GM12864 (cell line): ENCODE measurements at regions not wholly inside any gene's neighbourhood (a gene's known extent, or its start where the extent isn't known, plus 50 kb on each side); places are given as distances from the start of the nearest gene placed in this dataset.

Experiments
- DNase-seq: peaks from one replicate; pipeline ENCODE4 v3.0.0-alpha.2; 2011; ENCODE audit warnings: low read depth
- H3K4me3 ChIP-seq: 2 replicates; pipeline ENCODE4 v1.5.1; 2011; ENCODE audit warnings: mild to moderate bottlenecking, low read depth, low read length, control low read depth
- CTCF ChIP-seq: IDR thresholded peaks from 2 replicates; pipeline ENCODE4 v1.5.1; 2011; ENCODE audit warnings: low read depth, mild to moderate bottlenecking, moderate library complexity, low read length, control low read depth, inconsistent platforms; ENCODE audit errors: missing control alignments

DNA sequence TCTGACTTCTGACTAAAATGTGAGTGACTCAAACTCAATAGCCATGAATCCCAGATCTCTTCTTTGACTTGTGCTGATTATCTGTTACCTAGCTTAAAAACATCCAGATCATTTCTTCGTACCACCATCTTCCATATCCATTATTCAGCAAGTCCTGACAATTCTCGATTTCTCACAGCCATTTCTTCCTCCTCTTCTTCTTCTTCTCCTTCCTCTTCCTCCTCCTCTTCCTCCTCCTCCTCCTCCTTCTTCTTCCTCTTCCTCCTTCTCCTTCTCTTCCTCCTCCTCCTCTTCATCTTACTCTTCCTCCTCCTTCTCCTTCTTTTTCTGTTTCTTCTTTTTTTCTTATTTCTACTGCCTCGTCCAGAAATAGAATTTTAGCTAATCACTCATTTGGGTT lies 77.0 kb upstream of the MAP1B start:
- no peak for TF ChIP-seq CTCF
- DNase-seq: no peak
- no peak overlapping the region for H3K4me3 ChIP-seq

- no peak for DNase-seq
- no peak for TF ChIP-seq CTCF
- no peak overlapping the region for H3K4me3 ChIP-seq
Observed at GRCh38 chr5:72032788-72033187, 74.5 kb upstream of the MAP1B start.

- H3K4me3 ChIP-seq: no peak overlapping the region
- TF ChIP-seq CTCF: no peak
- no peak for DNase-seq
Observed at GRCh38 chr5:72034770-72035169, 72.5 kb upstream of the MAP1B start.

DNA sequence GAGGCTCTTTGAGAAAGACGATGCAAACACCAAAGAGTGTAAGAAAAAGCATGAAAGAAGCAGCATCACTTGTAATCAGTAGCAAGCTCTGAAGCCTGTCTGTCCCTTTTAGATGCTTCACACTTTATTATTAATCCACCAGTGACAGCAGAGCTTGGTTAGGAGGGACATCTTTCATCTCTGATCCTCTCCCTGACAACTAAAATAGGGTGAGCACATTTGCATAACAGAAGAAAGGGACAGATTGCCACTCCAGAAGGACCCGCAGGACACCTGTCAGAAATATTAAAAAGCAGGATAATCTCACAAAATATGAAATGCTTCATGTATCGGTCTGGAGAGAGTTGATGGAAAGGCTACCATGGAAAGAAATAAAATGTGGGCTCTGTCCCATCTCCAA lies 71.4 kb upstream of the MAP1B start:
- no peak for DNase-seq
- no peak overlapping the region for H3K4me3 ChIP-seq
- no peak for TF ChIP-seq CTCF

GRCh38 chr5:72036951-72037350 lies 70.3 kb upstream of the MAP1B start:
- no peak overlapping the region for H3K4me3 ChIP-seq
- no peak for TF ChIP-seq CTCF
- DNase-seq: no peak

DNA sequence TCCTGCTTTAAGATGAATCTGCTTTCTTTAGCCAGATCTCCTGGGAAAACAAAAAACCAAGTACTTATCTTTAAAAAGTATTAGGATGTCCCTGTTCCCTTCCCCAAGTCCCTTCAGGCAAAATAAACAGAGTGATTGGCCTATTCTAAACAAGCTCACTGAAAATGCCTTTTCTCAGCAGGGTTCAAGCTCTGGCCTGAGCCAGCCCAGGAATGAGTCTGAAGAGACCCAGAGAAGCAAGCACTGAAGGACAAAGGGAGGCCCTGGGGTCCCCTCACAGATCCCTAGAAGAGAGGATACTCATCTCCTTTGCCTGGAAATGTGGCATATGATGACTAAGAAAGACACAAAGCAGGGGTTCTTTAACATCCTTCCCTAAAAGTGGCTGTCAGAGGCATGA lies 66.8 kb upstream of the MAP1B start:
- no peak overlapping the region for H3K4me3 ChIP-seq
- TF ChIP-seq CTCF: no peak
- DNase-seq: no peak

DNA sequence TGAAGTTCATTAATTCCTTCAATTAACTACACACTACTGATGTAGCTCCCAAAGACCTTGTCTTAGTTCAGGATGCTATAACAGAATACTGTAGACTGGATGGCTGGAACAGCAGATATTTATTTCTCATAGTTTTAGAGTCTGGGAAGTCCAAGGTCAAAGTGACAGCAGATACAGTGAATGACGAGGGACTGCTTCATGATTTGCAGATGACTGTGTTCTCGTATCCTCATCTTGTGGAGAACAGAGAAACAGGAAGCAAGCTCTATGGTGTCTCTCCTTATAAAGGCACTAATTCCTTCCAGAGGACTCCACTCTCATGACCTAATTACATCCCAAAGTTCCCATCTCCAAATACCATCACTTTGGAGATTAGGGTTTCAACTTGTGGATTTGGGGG lies 65.6 kb upstream of the MAP1B start:
- H3K4me3 ChIP-seq: no peak overlapping the region
- no peak for DNase-seq
- no peak for TF ChIP-seq CTCF
